NB4 (cell line): ENCODE measurements at regions not wholly inside any gene's neighbourhood (a gene's known extent, or its start where the extent isn't known, plus 50 kb on each side); places are given as distances from the start of the nearest gene placed in this dataset.
A peak's percentile ranks its signal among the peaks of the same experiment; 100 is the strongest.

Experiments
- DNase-seq: peaks from one replicate; pipeline ENCODE4 v3.0.0; 2010; ENCODE audit warnings: low read depth
- H3K4me3 ChIP-seq: one replicate; pipeline ENCODE4 v1.5.1; 2011; ENCODE audit warnings: mild to moderate bottlenecking, low read depth, low read length, moderate library complexity
- CTCF ChIP-seq: IDR thresholded peaks from one replicate; pipeline ENCODE4 v1.5.1; 2012; ENCODE audit warnings: low read depth, low read length
- MAX ChIP-seq: IDR thresholded peaks from 2 replicates; pipeline ENCODE4 v1.6.1; 2011; ENCODE audit warnings: low read depth, low read length
- MYC ChIP-seq: IDR thresholded peaks from 2 replicates; pipeline ENCODE4 v1.6.1; 2011; ENCODE audit warnings: low read depth, low read length
- POLR2A ChIP-seq: IDR thresholded peaks from 2 replicates; pipeline ENCODE4 v1.6.1; 2011; ENCODE audit warnings: mild to moderate bottlenecking; ENCODE audit not compliant: insufficient read length; ENCODE audit errors: extremely low read depth

GRCh38 chr10:100669616-100670015 lies 75.8 kb upstream of the PAX2 start:
- no peak for DNase-seq
- H3K4me3 ChIP-seq: no peak overlapping the region
- TF ChIP-seq MYC (no peak), CTCF (no peak), POLR2A (no peak), MAX (no peak)

GRCh38 chr10:100670368-100670767 lies 75.0 kb upstream of the PAX2 start:
- H3K4me3 ChIP-seq: no peak overlapping the region
- TF ChIP-seq CTCF (no peak), MYC (no peak), POLR2A (no peak), MAX (no peak)
- no peak for DNase-seq

- DNase-seq: peak; percentile 51
- no peak overlapping the region for H3K4me3 ChIP-seq
- TF ChIP-seq MYC (no peak), CTCF (peak; percentile 56), MAX (0 out of 2 replicates have a peak, but pooled peaks have one; percentile 21), POLR2A (no peak)
Measured at GRCh38 chr10:100670828-100671479, 74.4 kb upstream of the PAX2 start.

GRCh38 chr10:100672199-100672598 lies 73.2 kb upstream of the PAX2 start:
- TF ChIP-seq POLR2A: no peak
- TF ChIP-seq MAX: no peak
- no peak for TF ChIP-seq CTCF
- no peak for TF ChIP-seq MYC
- H3K4me3 ChIP-seq: no peak overlapping the region
- DNase-seq: no peak

GRCh38 chr10:100677290-100677945 lies 68.0 kb upstream of the PAX2 start:
- H3K4me3 ChIP-seq: no peak overlapping the region
- TF ChIP-seq MAX (no peak), POLR2A (no peak), MYC (no peak), CTCF (no peak)
- no peak for DNase-seq
